ENCODE measurements at regions not wholly inside any gene's neighbourhood (a gene's known extent, or its start where the extent isn't known, plus 50 kb on each side); places are given as distances from the start of the nearest gene placed in this dataset.

DNA sequence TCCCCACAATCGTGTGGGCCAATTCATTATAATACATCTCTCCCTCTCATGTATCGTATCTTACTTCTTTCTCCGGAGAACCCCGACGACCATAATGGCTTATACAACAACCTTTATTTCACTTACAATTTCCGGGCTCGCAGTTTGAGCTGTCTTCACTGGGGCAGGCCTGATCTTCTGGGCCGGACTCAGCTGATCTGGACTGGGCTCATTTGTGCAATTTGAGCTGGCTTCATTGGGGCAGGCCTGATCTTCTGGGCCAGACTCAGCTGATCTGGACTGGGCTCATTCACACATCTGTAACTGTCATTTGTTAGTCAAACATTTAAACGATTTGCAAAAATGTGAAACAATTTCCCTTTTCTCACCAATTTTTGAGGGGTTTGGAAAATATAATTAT is 171.5 kb upstream of the FRG1 start:
- intact Hi-C loops (cut with micrococcal nuclease), result no loop called here
- BruUV-seq (replicated peaks), result no TSS peak
- DNase-seq (no peak), ATAC-seq (ENCODE audit: low read depth) (no peak)
- no peak overlapping the region for H3K18ac ChIP-seq (ENCODE audit: low read depth, low read length)
- no peaks in the 10 kb centered on the region for H3K79me1 ChIP-seq (ENCODE audit: low read depth in 1 of 2, low read length in 2 of 2)
- no peak overlapping the region for H2AK5ac ChIP-seq (ENCODE audit: low read depth, low read length)
- no peaks in the 10 kb centered on the region for H4K20me1 ChIP-seq (ENCODE audit: insufficient read depth, low read length)
- H3K4me1 ChIP-seq (ENCODE audit: control insufficient read depth, insufficient read depth, low read length), result no peaks in the 10 kb centered on the region
- no peak overlapping the region for H3K4me2 ChIP-seq (ENCODE audit: low read depth, low read length)
- H3K23ac ChIP-seq (ENCODE audit: low read depth, low read length), result no peak overlapping the region
- no peak overlapping the region for H2BK5ac ChIP-seq (ENCODE audit: low read depth, low read length, poor library complexity, severe bottlenecking)
- in situ Hi-C loops (cut with MboI; ENCODE audit: low sequenced_read_pairs), result no loop called here
- no peak overlapping the region for H3K4me3 ChIP-seq (ENCODE audit: insufficient read depth, low read depth, low read length)
- WGBS, 2 experiments (ENCODE audit: extremely low coverage in 2 of 2, insufficient read length in 1 of 2), result 48% methylated on average over 8 of the region's 9 CpGs; no CpG with 5 or more reads in 1 of the 2 experiments
- H3K4ac ChIP-seq (ENCODE audit: low read depth, low read length), result no peak overlapping the region
- no peak overlapping the region for H3K56ac ChIP-seq (ENCODE audit: extremely low read depth, insufficient read depth, low read length)
- H3K36me3 ChIP-seq (ENCODE audit: control insufficient read depth, insufficient read depth, low read length), result no peaks in the 10 kb centered on the region
- H3K9me3 ChIP-seq (ENCODE audit: control insufficient read depth, insufficient read depth, low read length), result peaks cover 27% of the 10 kb centered on the region
- H4K5ac ChIP-seq (ENCODE audit: low read depth, low read length), result no peak overlapping the region
- TF ChIP-seq NFE2L2 (IDR thresholded peaks at IDR 0.05; ENCODE audit: low read depth, low read length), result no peak
- TF ChIP-seq, protein P1, sequence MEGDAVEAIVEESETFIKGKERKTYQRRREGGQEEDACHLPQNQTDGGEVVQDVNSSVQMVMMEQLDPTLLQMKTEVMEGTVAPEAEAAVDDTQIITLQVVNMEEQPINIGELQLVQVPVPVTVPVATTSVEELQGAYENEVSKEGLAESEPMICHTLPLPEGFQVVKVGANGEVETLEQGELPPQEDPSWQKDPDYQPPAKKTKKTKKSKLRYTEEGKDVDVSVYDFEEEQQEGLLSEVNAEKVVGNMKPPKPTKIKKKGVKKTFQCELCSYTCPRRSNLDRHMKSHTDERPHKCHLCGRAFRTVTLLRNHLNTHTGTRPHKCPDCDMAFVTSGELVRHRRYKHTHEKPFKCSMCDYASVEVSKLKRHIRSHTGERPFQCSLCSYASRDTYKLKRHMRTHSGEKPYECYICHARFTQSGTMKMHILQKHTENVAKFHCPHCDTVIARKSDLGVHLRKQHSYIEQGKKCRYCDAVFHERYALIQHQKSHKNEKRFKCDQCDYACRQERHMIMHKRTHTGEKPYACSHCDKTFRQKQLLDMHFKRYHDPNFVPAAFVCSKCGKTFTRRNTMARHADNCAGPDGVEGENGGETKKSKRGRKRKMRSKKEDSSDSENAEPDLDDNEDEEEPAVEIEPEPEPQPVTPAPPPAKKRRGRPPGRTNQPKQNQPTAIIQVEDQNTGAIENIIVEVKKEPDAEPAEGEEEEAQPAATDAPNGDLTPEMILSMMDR (conservative IDR thresholded peaks at IDR 0.05; ENCODE audit: low read depth, low read length), result no peak
- no peak for TF ChIP-seq BHLHE40 (IDR thresholded peaks at IDR 0.05; ENCODE audit: low read depth, low read length)
- TF ChIP-seq RAD21 (IDR thresholded peaks at IDR 0.05; ENCODE audit: low read length), result no peak
- TF ChIP-seq MAZ (IDR thresholded peaks at IDR 0.05; ENCODE audit: borderline replicate concordance, low read depth, low read length), result no peak
- no peak for TF ChIP-seq FOS (IDR thresholded peaks at IDR 0.05; ENCODE audit: low read depth, low read length)
- no peak for TF ChIP-seq MAFK (IDR thresholded peaks at IDR 0.05; ENCODE audit: low read depth, low read length)
- no peak for TF ChIP-seq RFX5 (IDR thresholded peaks at IDR 0.05; ENCODE audit: low read depth, low read length)
- no peak for TF ChIP-seq SMC3 (IDR thresholded peaks at IDR 0.05; ENCODE audit: low read depth, low read length)
- TF ChIP-seq, protein P2, sequence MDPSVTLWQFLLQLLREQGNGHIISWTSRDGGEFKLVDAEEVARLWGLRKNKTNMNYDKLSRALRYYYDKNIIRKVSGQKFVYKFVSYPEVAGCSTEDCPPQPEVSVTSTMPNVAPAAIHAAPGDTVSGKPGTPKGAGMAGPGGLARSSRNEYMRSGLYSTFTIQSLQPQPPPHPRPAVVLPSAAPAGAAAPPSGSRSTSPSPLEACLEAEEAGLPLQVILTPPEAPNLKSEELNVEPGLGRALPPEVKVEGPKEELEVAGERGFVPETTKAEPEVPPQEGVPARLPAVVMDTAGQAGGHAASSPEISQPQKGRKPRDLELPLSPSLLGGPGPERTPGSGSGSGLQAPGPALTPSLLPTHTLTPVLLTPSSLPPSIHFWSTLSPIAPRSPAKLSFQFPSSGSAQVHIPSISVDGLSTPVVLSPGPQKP (IDR thresholded peaks at IDR 0.05; ENCODE audit: borderline replicate concordance, low read depth, low read length), result no peak
- no peak overlapping the region for H2AFZ ChIP-seq (replicated peaks; ENCODE audit: low read length, poor library complexity)
- H2BK15ac ChIP-seq (ENCODE audit: low read depth, low read length), result no peak overlapping the region
- no peak overlapping the region for H3K9ac ChIP-seq (ENCODE audit: low read depth, low read length)
- H2BK20ac ChIP-seq (ENCODE audit: low read depth, low read length), result no peak overlapping the region
- ChIA-PET POLR2A (ENCODE audit: unreplicated experiment) (no interaction called here), CTCF (no interaction called here)
- H3K27ac ChIP-seq (ENCODE audit: insufficient read depth, low read length), result no peak overlapping the region
- no peak overlapping the region for H2BK120ac ChIP-seq (ENCODE audit: low read depth, low read length)
- no peak overlapping the region for H4K8ac ChIP-seq (ENCODE audit: low read depth in 2 of 2, low read length in 2 of 2)
- H3K9me1 ChIP-seq (ENCODE audit: insufficient read depth, low read length), result no peaks in the 10 kb centered on the region
- no peak overlapping the region for H3K14ac ChIP-seq (replicated peaks; ENCODE audit: low read depth, low read length)
- no peak overlapping the region for H4K91ac ChIP-seq (ENCODE audit: insufficient read depth, low read depth, low read length)
- dilution Hi-C loops (cut with HindIII; ENCODE audit: low sequenced_read_pairs, unreplicated experiment), result no loop called here
- no peak overlapping the region for H2AK9ac ChIP-seq (replicated peaks; ENCODE audit: low read depth, low read length, poor library complexity)
- no peaks in the 10 kb centered on the region for H3K27me3 ChIP-seq (ENCODE audit: control insufficient read depth, insufficient read depth, low read length)

All from IMR-90 (cell line).